Body of pancreas (tissue), 4 donors: ENCODE measurements at regions not wholly inside any gene's neighbourhood (a gene's known extent, or its start where the extent isn't known, plus 50 kb on each side); places are given as distances from the start of the nearest gene placed in this dataset.

Source experiments
- POLR2A ChIP-seq, 3 donors: fragments of 450-650 bp; IDR thresholded peaks; one replicate each; pipeline ENCODE4 v1.6.1; 2016; ENCODE audit warnings: antibody characterized with exemption in 3 of 3, mild to moderate bottlenecking in 2 of 3
- TF ChIP-seq, protein P1 (sequence below), 7 experiments: fragments of 450-650 bp in 4 of 7; fragments of 200-600 bp in 3 of 7; sonication (generic) in 3 of 7; IDR thresholded peaks; one replicate each; pipeline ENCODE4 v1.5.1; 2016 to 2019; ENCODE audit warnings: antibody characterized with exemption in 7 of 7

DNA sequence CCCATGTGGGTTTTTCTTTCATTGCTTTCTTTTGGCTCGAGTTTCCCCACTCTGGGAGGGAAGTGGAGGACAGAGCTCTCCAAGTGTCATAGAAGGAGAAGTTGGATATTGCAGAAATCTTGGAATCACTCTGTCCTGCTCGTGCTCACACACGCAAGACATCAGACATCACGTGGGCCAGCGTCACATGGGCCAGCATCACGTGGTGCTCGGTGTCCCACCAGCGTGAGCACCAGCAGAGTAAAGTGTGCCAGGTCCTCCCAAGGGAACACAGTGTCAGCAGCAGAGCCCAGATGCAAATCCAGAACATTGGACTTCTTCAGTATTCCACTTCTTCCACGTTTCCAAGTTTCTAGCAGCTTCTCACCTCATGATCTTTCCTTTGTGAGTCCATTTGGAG lies 327.0 kb downstream of the FOXL1 start:
- no peak for TF ChIP-seq POLR2A (IDR thresholded peaks at IDR 0.05)
- TF ChIP-seq, protein P1, sequence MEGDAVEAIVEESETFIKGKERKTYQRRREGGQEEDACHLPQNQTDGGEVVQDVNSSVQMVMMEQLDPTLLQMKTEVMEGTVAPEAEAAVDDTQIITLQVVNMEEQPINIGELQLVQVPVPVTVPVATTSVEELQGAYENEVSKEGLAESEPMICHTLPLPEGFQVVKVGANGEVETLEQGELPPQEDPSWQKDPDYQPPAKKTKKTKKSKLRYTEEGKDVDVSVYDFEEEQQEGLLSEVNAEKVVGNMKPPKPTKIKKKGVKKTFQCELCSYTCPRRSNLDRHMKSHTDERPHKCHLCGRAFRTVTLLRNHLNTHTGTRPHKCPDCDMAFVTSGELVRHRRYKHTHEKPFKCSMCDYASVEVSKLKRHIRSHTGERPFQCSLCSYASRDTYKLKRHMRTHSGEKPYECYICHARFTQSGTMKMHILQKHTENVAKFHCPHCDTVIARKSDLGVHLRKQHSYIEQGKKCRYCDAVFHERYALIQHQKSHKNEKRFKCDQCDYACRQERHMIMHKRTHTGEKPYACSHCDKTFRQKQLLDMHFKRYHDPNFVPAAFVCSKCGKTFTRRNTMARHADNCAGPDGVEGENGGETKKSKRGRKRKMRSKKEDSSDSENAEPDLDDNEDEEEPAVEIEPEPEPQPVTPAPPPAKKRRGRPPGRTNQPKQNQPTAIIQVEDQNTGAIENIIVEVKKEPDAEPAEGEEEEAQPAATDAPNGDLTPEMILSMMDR (IDR thresholded peaks at IDR 0.05) = no peak
